ENCODE measurements at regions not wholly inside any gene's neighbourhood (a gene's known extent, or its start where the extent isn't known, plus 50 kb on each side); places are given as distances from the start of the nearest gene placed in this dataset.
"Not testable (repeated sequence)": the region's sequence is repeated elsewhere in the genome, so short reads cannot be mapped to it uniquely, and the experiment has no call there.

- peak; percentile 90 for ATAC-seq
- H3K4me1 ChIP-seq; H3K4me3 ChIP-seq; DNase-seq; H3K9me3 ChIP-seq; H3K36me3 ChIP-seq (replicated peaks in 1 of 2; ENCODE audit: insufficient read depth in 1 of 2, low read depth in 2 of 2); H3K27me3 ChIP-seq; intact Hi-C loops (cut with DNase I); H3K27ac ChIP-seq: not testable (repeated sequence)
- no CpG with 5 or more reads among the region's 85 CpGs for WGBS, 2 donors
Measured at GRCh38 chrX:3843522-3844145, 130.2 kb upstream of the PRKX start.

- 1% methylated on average over 16 of the region's 70 CpGs; no CpG with 5 or more reads in 1 of the 2 donors for WGBS, 2 donors
- H3K36me3 ChIP-seq (replicated peaks in 1 of 2; ENCODE audit: insufficient read depth in 1 of 2, low read depth in 2 of 2); H3K4me3 ChIP-seq; H3K27me3 ChIP-seq; H3K9me3 ChIP-seq; H3K27ac ChIP-seq; intact Hi-C loops (cut with DNase I); H3K4me1 ChIP-seq: not testable (repeated sequence)
- peak; percentile 70 for ATAC-seq
- DNase-seq, result peak in 2 of 4 donors; percentile 20 to 28
Measured at GRCh38 chrX:3842822-3843521, 129.5 kb upstream of the PRKX start.

GRCh38 chrX:3838754-3839153, 125.3 kb upstream of the PRKX start:
- ATAC-seq; H3K27ac ChIP-seq; DNase-seq; H3K4me1 ChIP-seq; H3K9me3 ChIP-seq; H3K27me3 ChIP-seq; intact Hi-C loops (cut with DNase I); H3K4me3 ChIP-seq; H3K36me3 ChIP-seq (replicated peaks in 1 of 2; ENCODE audit: insufficient read depth in 1 of 2, low read depth in 2 of 2): not testable (repeated sequence)
- WGBS, 2 donors, result no CpG with 5 or more reads among the region's 24 CpGs

GRCh38 chrX:3837958-3838643, 124.7 kb upstream of the PRKX start:
- no CpG with 5 or more reads among the region's 58 CpGs for WGBS, 2 donors
- not testable (repeated sequence) for H3K27me3 ChIP-seq

GRCh38 chrX:3837211-3837610, 123.8 kb upstream of the PRKX start:
- DNase-seq; intact Hi-C loops (cut with DNase I); H3K4me3 ChIP-seq; H3K27ac ChIP-seq; H3K27me3 ChIP-seq; ATAC-seq; H3K9me3 ChIP-seq; H3K36me3 ChIP-seq (replicated peaks in 1 of 2; ENCODE audit: insufficient read depth in 1 of 2, low read depth in 2 of 2); H3K4me1 ChIP-seq: not testable (repeated sequence)
- no CpG with 5 or more reads among the region's 13 CpGs for WGBS, 2 donors

More at GRCh38 chrX:3837958-3838643, 124.7 kb upstream of the PRKX start:
- ATAC-seq; H3K9me3 ChIP-seq; H3K4me3 ChIP-seq; H3K4me1 ChIP-seq; intact Hi-C loops (cut with DNase I); H3K27ac ChIP-seq; DNase-seq; H3K36me3 ChIP-seq (replicated peaks in 1 of 2; ENCODE audit: insufficient read depth in 1 of 2, low read depth in 2 of 2): not testable (repeated sequence)

- ATAC-seq; H3K4me1 ChIP-seq; H3K27ac ChIP-seq; H3K27me3 ChIP-seq; H3K36me3 ChIP-seq (replicated peaks in 1 of 2; ENCODE audit: insufficient read depth in 1 of 2, low read depth in 2 of 2); H3K9me3 ChIP-seq; intact Hi-C loops (cut with DNase I); DNase-seq; H3K4me3 ChIP-seq: not testable (repeated sequence)
- no CpG with 5 or more reads among the region's 11 CpGs for WGBS, 2 donors
Measured at GRCh38 chrX:3833761-3834542, 120.5 kb upstream of the PRKX start.

GRCh38 chrX:3830020-3830419, 116.6 kb upstream of the PRKX start:
- H3K9me3 ChIP-seq; intact Hi-C loops (cut with DNase I); H3K4me3 ChIP-seq; H3K27me3 ChIP-seq; ATAC-seq; H3K27ac ChIP-seq; H3K36me3 ChIP-seq (replicated peaks in 1 of 2; ENCODE audit: insufficient read depth in 1 of 2, low read depth in 2 of 2); DNase-seq; H3K4me1 ChIP-seq: not testable (repeated sequence)
- WGBS, 2 donors, result no CpG with 5 or more reads among the region's 9 CpGs

- H3K27me3 ChIP-seq; H3K36me3 ChIP-seq (replicated peaks in 1 of 2; ENCODE audit: insufficient read depth in 1 of 2, low read depth in 2 of 2); H3K4me1 ChIP-seq; ATAC-seq; H3K27ac ChIP-seq; intact Hi-C loops (cut with DNase I); H3K4me3 ChIP-seq; DNase-seq; H3K9me3 ChIP-seq: not testable (repeated sequence)
- WGBS, 2 donors, result 31 to 89% methylated on average over 3 to 4 of the region's 12 CpGs
Measured at GRCh38 chrX:3829041-3829531, 115.6 kb upstream of the PRKX start.

- DNase-seq; ATAC-seq; H3K27ac ChIP-seq; H3K27me3 ChIP-seq; H3K9me3 ChIP-seq; intact Hi-C loops (cut with DNase I); H3K4me3 ChIP-seq; H3K4me1 ChIP-seq; H3K36me3 ChIP-seq (replicated peaks in 1 of 2; ENCODE audit: insufficient read depth in 1 of 2, low read depth in 2 of 2): not testable (repeated sequence)
- 51 to 86% methylated on average over 6 to 8 of the region's 20 CpGs for WGBS, 2 donors
Measured at GRCh38 chrX:3828378-3829040, 115.1 kb upstream of the PRKX start.

- intact Hi-C loops (cut with DNase I); H3K27ac ChIP-seq; H3K9me3 ChIP-seq; H3K4me3 ChIP-seq; H3K36me3 ChIP-seq (replicated peaks in 1 of 2; ENCODE audit: insufficient read depth in 1 of 2, low read depth in 2 of 2); DNase-seq; H3K27me3 ChIP-seq; H3K4me1 ChIP-seq; ATAC-seq: not testable (repeated sequence)
- no CpG with 5 or more reads among the region's 5 CpGs for WGBS, 2 donors
Measured at GRCh38 chrX:3824008-3824407, 110.6 kb upstream of the PRKX start.
